HFF-Myc (cell line): ENCODE measurements at regions not wholly inside any gene's neighbourhood (a gene's known extent, or its start where the extent isn't known, plus 50 kb on each side); places are given as distances from the start of the nearest gene placed in this dataset.
"Not testable (repeated sequence)": the region's sequence is repeated elsewhere in the genome, so short reads cannot be mapped to it uniquely, and the experiment has no call there.

Source experiments
- DNase-seq: peaks from one replicate; pipeline ENCODE4 v3.0.0-alpha.2; 2011; ENCODE audit warnings: low read depth; ENCODE audit errors: extremely low read depth
- H3K4me3 ChIP-seq: replicated peaks from 2 replicates; pipeline ENCODE4 v1.5.1; 2011; ENCODE audit warnings: low read depth, mild to moderate bottlenecking, control low read depth, low read length
- TF ChIP-seq, protein P1 (sequence below): IDR thresholded peaks from 2 replicates; pipeline ENCODE4 v1.5.1; 2012; ENCODE audit warnings: mild to moderate bottlenecking, low read depth, low read length, control low read depth; ENCODE audit errors: missing control alignments

DNA sequence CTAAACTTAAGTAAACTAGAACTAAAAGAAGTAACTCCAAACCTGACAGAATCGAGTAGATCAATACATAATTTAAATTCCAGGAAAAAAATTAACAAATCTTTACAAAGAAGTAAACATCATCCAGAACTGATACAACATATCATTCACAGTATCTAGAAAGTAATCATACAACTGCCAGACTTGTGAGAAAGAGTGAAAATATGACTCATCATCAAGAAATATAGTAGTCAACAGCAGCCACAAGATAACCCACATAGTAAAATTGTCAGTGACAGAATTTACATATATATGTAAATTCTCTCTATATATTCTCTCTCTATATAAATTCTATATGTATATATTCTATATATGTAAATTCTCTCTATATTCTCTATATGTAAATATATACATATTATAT is 242.8 kb upstream of the RGS17 start:
- H3K4me3 ChIP-seq = no peak overlapping the region
- TF ChIP-seq, protein P1, sequence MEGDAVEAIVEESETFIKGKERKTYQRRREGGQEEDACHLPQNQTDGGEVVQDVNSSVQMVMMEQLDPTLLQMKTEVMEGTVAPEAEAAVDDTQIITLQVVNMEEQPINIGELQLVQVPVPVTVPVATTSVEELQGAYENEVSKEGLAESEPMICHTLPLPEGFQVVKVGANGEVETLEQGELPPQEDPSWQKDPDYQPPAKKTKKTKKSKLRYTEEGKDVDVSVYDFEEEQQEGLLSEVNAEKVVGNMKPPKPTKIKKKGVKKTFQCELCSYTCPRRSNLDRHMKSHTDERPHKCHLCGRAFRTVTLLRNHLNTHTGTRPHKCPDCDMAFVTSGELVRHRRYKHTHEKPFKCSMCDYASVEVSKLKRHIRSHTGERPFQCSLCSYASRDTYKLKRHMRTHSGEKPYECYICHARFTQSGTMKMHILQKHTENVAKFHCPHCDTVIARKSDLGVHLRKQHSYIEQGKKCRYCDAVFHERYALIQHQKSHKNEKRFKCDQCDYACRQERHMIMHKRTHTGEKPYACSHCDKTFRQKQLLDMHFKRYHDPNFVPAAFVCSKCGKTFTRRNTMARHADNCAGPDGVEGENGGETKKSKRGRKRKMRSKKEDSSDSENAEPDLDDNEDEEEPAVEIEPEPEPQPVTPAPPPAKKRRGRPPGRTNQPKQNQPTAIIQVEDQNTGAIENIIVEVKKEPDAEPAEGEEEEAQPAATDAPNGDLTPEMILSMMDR = no peak
- DNase-seq = no peak

DNA sequence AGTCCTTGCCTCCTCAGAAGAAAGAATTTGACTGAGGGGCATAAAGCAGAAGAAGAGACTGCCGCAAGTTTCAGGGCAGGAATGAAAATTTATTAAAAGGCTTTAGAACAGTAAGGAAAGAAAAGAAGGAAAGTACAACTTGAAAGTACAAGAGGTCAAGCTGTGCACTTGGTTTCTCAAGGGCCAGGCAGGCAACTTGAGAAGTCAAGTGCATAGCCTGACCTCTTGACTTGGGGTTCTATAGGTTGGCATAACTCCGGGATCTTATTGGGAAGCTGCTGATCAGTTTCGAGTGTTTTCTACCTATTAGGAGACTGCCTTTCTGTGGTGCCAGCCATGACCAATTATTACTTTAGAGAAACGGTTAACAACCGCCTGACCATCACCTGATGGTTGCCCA is 237.0 kb upstream of the RGS17 start:
- DNase-seq = no peak
- TF ChIP-seq, protein P1 = no peak

DNA sequence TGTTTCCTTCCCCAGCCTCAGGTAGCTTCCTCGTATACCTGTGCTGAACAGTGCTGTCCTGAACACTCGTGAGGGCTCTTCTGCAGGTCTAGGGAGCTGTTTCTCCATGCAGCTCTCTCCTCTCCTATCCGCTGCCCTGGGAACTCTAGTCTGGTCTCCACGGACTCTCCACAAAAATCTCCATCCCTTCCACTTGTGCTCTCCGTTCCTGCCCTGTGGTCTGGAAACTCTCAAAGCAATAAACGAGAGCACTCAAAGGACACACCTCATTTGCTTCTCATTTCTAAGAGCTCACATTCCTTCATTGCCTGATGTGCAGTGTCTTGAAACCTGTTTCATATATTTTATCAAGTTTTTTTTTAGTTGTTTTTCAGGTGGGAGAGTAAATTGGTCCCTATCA is 235.9 kb upstream of the RGS17 start:
- no peak for DNase-seq
- no peak overlapping the region for H3K4me3 ChIP-seq
- TF ChIP-seq, protein P1 = no peak

More for the DNA sequence above, 237.0 kb upstream of the RGS17 start:
- H3K4me3 ChIP-seq = no peak overlapping the region

DNA sequence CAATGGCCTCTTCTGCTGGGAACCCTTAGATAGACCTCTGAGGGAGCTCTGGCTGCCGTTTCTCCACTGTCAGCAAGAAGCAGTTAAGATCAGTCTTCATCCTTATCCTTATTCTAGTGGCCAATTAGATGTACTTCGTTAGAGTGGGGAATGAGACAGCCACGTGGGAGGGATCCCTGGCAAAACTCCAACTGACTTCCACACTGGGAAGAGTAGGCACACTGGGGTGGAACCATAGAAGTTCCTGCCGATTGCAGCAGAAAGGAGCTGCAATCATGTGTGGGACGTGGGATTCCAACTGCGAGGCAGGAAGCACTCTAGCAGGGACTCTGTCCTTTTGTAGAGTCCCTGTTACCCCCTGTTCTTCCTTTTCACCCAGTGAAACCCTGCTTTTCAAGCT is 226.3 kb upstream of the RGS17 start:
- TF ChIP-seq, protein P1 = no peak
- H3K4me3 ChIP-seq = no peak overlapping the region

DNA sequence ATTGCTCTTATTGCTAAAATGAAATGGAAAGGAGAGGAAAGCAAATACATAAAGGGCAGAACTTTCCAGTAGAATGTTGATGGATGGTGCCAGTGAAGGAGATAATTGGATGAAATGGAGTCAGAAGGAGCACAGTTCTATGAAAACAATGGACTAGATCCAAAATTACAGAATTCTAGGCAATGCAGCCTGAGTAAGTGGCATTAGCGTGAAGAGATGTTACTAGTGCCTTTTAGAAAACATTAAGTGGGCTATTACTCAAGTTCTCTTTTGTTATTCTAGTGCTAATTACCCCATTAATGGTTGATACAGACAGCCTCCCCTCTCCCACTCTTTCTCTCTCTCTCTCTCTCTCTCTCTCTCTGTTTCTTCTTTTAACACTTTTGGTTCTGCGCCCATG is 209.5 kb upstream of the RGS17 start:
- no peak overlapping the region for H3K4me3 ChIP-seq
- DNase-seq = no peak
- TF ChIP-seq, protein P1 = no peak

More for the DNA sequence above, 226.3 kb upstream of the RGS17 start:
- no peak for DNase-seq

DNA sequence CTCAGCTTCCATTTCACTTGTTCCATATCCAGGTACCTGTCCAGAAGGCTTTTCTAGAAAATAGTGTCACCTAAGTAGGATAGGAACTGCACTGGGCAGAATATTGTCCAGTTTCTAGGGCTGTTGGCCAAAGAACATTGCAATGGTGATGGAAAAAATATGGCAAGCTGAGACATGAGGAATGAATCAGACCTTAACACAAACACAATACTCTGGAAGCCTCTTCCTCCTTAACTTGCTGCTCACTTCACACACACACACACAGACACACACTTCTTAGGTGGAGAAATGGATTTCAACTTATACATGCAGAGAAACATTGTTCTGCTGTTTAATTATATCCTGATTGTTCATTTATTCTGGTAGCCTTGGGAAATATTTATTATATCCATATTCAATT is 203.0 kb upstream of the RGS17 start:
- H3K4me3 ChIP-seq = no peak overlapping the region
- TF ChIP-seq, protein P1 = no peak
- DNase-seq = no peak

DNA sequence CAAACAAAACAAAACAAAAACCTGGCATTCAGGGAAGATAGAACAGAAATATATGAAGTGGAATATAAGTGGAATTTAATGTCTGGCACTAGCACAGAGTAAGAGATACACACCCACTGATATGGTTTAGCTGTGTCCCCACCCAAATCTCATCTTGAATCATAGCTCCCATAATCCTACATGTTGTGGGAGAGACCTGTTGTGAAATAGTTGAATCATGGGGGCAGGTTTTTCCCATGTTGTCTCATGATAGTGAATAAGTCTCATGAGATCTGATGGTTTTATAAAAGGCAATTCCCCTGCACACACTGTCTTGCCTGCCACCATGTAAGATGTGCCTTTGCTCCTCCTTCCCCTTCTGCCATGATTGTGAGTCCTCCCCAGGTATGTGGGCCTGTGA is 200.1 kb upstream of the RGS17 start:
- H3K4me3 ChIP-seq, DNase-seq: not testable (repeated sequence)

DNA sequence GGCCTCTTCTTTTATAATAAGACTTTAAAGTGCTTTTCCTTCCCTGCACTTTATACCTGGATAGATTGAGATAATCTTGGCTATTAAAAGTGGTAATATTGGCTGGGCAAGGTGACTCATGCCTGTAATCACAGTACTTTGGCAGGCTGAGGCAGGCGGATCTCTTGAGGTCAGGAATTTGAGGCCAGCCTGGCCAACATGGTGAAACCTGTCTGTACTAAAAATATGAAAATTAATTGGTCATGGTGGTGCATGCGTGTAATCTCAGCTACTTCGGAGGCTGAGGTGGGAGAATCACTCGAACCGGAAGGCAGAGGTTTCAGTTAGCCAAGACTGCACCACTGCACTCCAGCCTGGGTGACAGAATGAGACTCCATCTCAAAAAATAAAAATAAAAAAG is 197.1 kb upstream of the RGS17 start:
- DNase-seq = no peak
- TF ChIP-seq, protein P1 = no peak
- H3K4me3 ChIP-seq = no peak overlapping the region
